Activated CD8-positive, alpha-beta T cell treated with anti-CD3 and anti-CD28 coated beads, Interleukin-2, amount 10 ng/mL, durations not matched to agents 7 days and 5 days (primary cell): ENCODE measurements at regions not wholly inside any gene's neighbourhood (a gene's known extent, or its start where the extent isn't known, plus 50 kb on each side); places are given as distances from the start of the nearest gene placed in this dataset.

Experiments
- ATAC-seq: fragments of 150-1000 bp; cut with Tn5 transposase; one replicate; pipeline ENCODE4 v1.10.0; 2021; ENCODE audit warnings: moderate library complexity
- CTCF ChIA-PET: fragments of 350-600 bp; sonication (Branson Sonifier 250); formaldehyde crosslinking; loops from one replicate; lab custom pipeline; 2021; ENCODE audit warnings: antibody characterized with exemption; lab: Charles Lee
- POLR2A ChIA-PET: fragments of 350-600 bp; sonication (Branson Sonifier 250); formaldehyde crosslinking; loops from one replicate; lab custom pipeline; 2021; ENCODE audit warnings: antibody characterized with exemption; lab: Charles Lee
- DNase-seq: peaks from one replicate; pipeline ENCODE4 v3.0.0-alpha.2; 2020
- H3K27ac Mint-ChIP-seq: one replicate; pipeline ENCODE4 v1.8.0; 2021; ENCODE audit warnings: mild to moderate bottlenecking, mixed read lengths
- H3K27me3 Mint-ChIP-seq: one replicate; pipeline ENCODE4 v1.8.0; 2021; ENCODE audit warnings: low read depth, mixed read lengths
- H3K36me3 Mint-ChIP-seq: one replicate; pipeline ENCODE4 v1.8.0; 2021; ENCODE audit warnings: low read depth, mixed read lengths
- H3K4me1 Mint-ChIP-seq: one replicate; pipeline ENCODE4 v1.8.0; 2021; ENCODE audit warnings: low read depth, mixed read lengths
- H3K4me3 Mint-ChIP-seq: one replicate; pipeline ENCODE4 v1.8.0; 2021; ENCODE audit warnings: mild to moderate bottlenecking, mixed read lengths
- H3K9me3 Mint-ChIP-seq: one replicate; pipeline ENCODE4 v1.8.0; 2022; ENCODE audit warnings: mixed read lengths; ENCODE audit not compliant: insufficient read depth

GRCh38 chr2:204335451-204336058 lies 209.7 kb upstream of the PARD3B start:
- Mint-ChIP-seq H3K36me3 (no peaks in the 10 kb centered on the region), H3K27ac (no peak overlapping the region), H3K9me3 (no peaks in the 10 kb centered on the region), H3K4me3 (no peak overlapping the region), H3K27me3 (peaks cover 18% of the 10 kb centered on the region), H3K4me1 (no peaks in the 10 kb centered on the region)
- ATAC-seq (no peak), DNase-seq (no peak)
- CTCF ChIA-PET, result no interaction called here
- POLR2A ChIA-PET, result no interaction called here

GRCh38 chr2:204336153-204336744 lies 209.0 kb upstream of the PARD3B start:
- no peaks in the 10 kb centered on the region for H3K4me1 Mint-ChIP-seq
- H3K9me3 Mint-ChIP-seq, result no peaks in the 10 kb centered on the region
- H3K4me3 Mint-ChIP-seq, result no peak overlapping the region
- no peaks in the 10 kb centered on the region for H3K36me3 Mint-ChIP-seq
- no peak for ATAC-seq
- H3K27me3 Mint-ChIP-seq, result peaks cover 19% of the 10 kb centered on the region
- CTCF ChIA-PET, result no interaction called here
- DNase-seq, result no peak
- H3K27ac Mint-ChIP-seq, result no peak overlapping the region
- POLR2A ChIA-PET, result no interaction called here

- POLR2A ChIA-PET, result no interaction called here
Observed at GRCh38 chr2:204337638-204338037, 207.6 kb upstream of the PARD3B start.

GRCh38 chr2:204339212-204339715 lies 206.0 kb upstream of the PARD3B start:
- H3K4me1 Mint-ChIP-seq, result no peaks in the 10 kb centered on the region
- ChIA-PET POLR2A (no interaction called here), CTCF (no interaction called here)
- no peak overlapping the region for H3K27ac Mint-ChIP-seq
- no peaks in the 10 kb centered on the region for H3K9me3 Mint-ChIP-seq
- H3K4me3 Mint-ChIP-seq, result no peak overlapping the region
- peaks cover 23% of the 10 kb centered on the region for H3K27me3 Mint-ChIP-seq
- ATAC-seq (no peak), DNase-seq (no peak)
- H3K36me3 Mint-ChIP-seq, result no peaks in the 10 kb centered on the region

More at GRCh38 chr2:204337638-204338037, 207.6 kb upstream of the PARD3B start:
- H3K4me1 Mint-ChIP-seq, result no peaks in the 10 kb centered on the region
- ATAC-seq, result no peak
- H3K36me3 Mint-ChIP-seq, result no peaks in the 10 kb centered on the region
- no peak for DNase-seq
- no peaks in the 10 kb centered on the region for H3K9me3 Mint-ChIP-seq
- CTCF ChIA-PET, result interaction anchor here (0.6 kb wide), 1 partner anchor 1600 kb away, joined by 3 read pairs; no protein-coding TSS in a partner anchor
- peaks cover 20% of the 10 kb centered on the region for H3K27me3 Mint-ChIP-seq
- no peak overlapping the region for H3K27ac Mint-ChIP-seq
- no peak overlapping the region for H3K4me3 Mint-ChIP-seq

- Mint-ChIP-seq H3K4me1 (no peaks in the 10 kb centered on the region), H3K27ac (no peak overlapping the region), H3K27me3 (peaks cover 22% of the 10 kb centered on the region), H3K36me3 (no peaks in the 10 kb centered on the region), H3K4me3 (no peak overlapping the region), H3K9me3 (no peaks in the 10 kb centered on the region)
- ChIA-PET CTCF (no interaction called here), POLR2A (no interaction called here)
- ATAC-seq, result no peak
- no peak for DNase-seq
Observed at GRCh38 chr2:204340511-204340910, 204.8 kb upstream of the PARD3B start.

- ChIA-PET POLR2A (no interaction called here), CTCF (no interaction called here)
- Mint-ChIP-seq H3K4me3 (no peak overlapping the region), H3K9me3 (no peaks in the 10 kb centered on the region), H3K4me1 (no peaks in the 10 kb centered on the region), H3K36me3 (no peaks in the 10 kb centered on the region), H3K27ac (no peak overlapping the region), H3K27me3 (peaks cover 18% of the 10 kb centered on the region)
- DNase-seq (no peak), ATAC-seq (no peak)
Observed at GRCh38 chr2:204341887-204342276, 203.4 kb upstream of the PARD3B start.

GRCh38 chr2:204343685-204344084 lies 201.6 kb upstream of the PARD3B start:
- H3K9me3 Mint-ChIP-seq, result no peaks in the 10 kb centered on the region
- no peak overlapping the region for H3K27ac Mint-ChIP-seq
- peaks cover 14% of the 10 kb centered on the region for H3K27me3 Mint-ChIP-seq
- H3K4me3 Mint-ChIP-seq, result no peak overlapping the region
- CTCF ChIA-PET, result no interaction called here
- DNase-seq (no peak), ATAC-seq (no peak)
- no peaks in the 10 kb centered on the region for H3K36me3 Mint-ChIP-seq
- POLR2A ChIA-PET, result no interaction called here
- H3K4me1 Mint-ChIP-seq, result no peaks in the 10 kb centered on the region

- no peaks in the 10 kb centered on the region for H3K4me1 Mint-ChIP-seq
- no peak for ATAC-seq
- H3K36me3 Mint-ChIP-seq, result no peaks in the 10 kb centered on the region
- H3K27ac Mint-ChIP-seq, result no peak overlapping the region
- CTCF ChIA-PET, result no interaction called here
- POLR2A ChIA-PET, result no interaction called here
- H3K4me3 Mint-ChIP-seq, result no peak overlapping the region
- no peaks in the 10 kb centered on the region for H3K9me3 Mint-ChIP-seq
- peaks cover 15% of the 10 kb centered on the region for H3K27me3 Mint-ChIP-seq
- DNase-seq, result no peak
Observed at GRCh38 chr2:204344119-204344518, 201.2 kb upstream of the PARD3B start.

GRCh38 chr2:204346906-204347305 lies 198.4 kb upstream of the PARD3B start:
- POLR2A ChIA-PET, result no interaction called here
- no peaks in the 10 kb centered on the region for H3K36me3 Mint-ChIP-seq
- no peak overlapping the region for H3K27ac Mint-ChIP-seq
- peaks cover 18% of the 10 kb centered on the region for H3K27me3 Mint-ChIP-seq
- DNase-seq (no peak), ATAC-seq (no peak)
- H3K4me1 Mint-ChIP-seq, result no peaks in the 10 kb centered on the region
- CTCF ChIA-PET, result no interaction called here
- no peaks in the 10 kb centered on the region for H3K9me3 Mint-ChIP-seq
- no peak overlapping the region for H3K4me3 Mint-ChIP-seq

- POLR2A ChIA-PET, result no interaction called here
Observed at GRCh38 chr2:204353823-204354222, 191.5 kb upstream of the PARD3B start.

GRCh38 chr2:204354442-204354856 lies 190.8 kb upstream of the PARD3B start:
- Mint-ChIP-seq H3K27me3 (peaks cover 13% of the 10 kb centered on the region), H3K27ac (no peak overlapping the region), H3K9me3 (no peaks in the 10 kb centered on the region), H3K4me3 (no peak overlapping the region), H3K36me3 (no peaks in the 10 kb centered on the region), H3K4me1 (no peaks in the 10 kb centered on the region)
- ChIA-PET CTCF (no interaction called here), POLR2A (interaction anchor here (0.7 to 0.8 kb wide), 2 partner anchors 239 to 1035 kb away, joined by 3 read pairs; no protein-coding TSS in a partner anchor)
- DNase-seq (no peak), ATAC-seq (no peak)

More at GRCh38 chr2:204353823-204354222, 191.5 kb upstream of the PARD3B start:
- no peaks in the 10 kb centered on the region for H3K4me1 Mint-ChIP-seq
- DNase-seq (no peak), ATAC-seq (no peak)
- H3K9me3 Mint-ChIP-seq, result no peaks in the 10 kb centered on the region
- H3K4me3 Mint-ChIP-seq, result no peak overlapping the region
- no peaks in the 10 kb centered on the region for H3K36me3 Mint-ChIP-seq
- H3K27me3 Mint-ChIP-seq, result peaks cover 13% of the 10 kb centered on the region
- H3K27ac Mint-ChIP-seq, result no peak overlapping the region
- CTCF ChIA-PET, result no interaction called here

- Mint-ChIP-seq H3K9me3 (no peaks in the 10 kb centered on the region), H3K27ac (no peak overlapping the region), H3K27me3 (peaks cover 10% of the 10 kb centered on the region), H3K36me3 (no peaks in the 10 kb centered on the region), H3K4me3 (no peak overlapping the region), H3K4me1 (no peaks in the 10 kb centered on the region)
- ATAC-seq (no peak), DNase-seq (no peak)
- ChIA-PET CTCF (no interaction called here), POLR2A (no interaction called here)
Observed at GRCh38 chr2:204355688-204356087, 189.6 kb upstream of the PARD3B start.
